HCT116 (cell line): ENCODE measurements at regions not wholly inside any gene's neighbourhood (a gene's known extent, or its start where the extent isn't known, plus 50 kb on each side); places are given as distances from the start of the nearest gene placed in this dataset.
A peak's percentile ranks its signal among the peaks of the same experiment; 100 is the strongest.
"Not testable (repeated sequence)": the region's sequence is repeated elsewhere in the genome, so short reads cannot be mapped to it uniquely, and the experiment has no call there.

Source experiments
- ATAC-seq: fragments of 200-7000 bp; cut with Tn5 transposase; 2 replicates; pipeline ENCODE4 v1.9.1; 2020; ENCODE audit warnings: mild to moderate bottlenecking, moderate library complexity
- BruUV-seq: library from RNA; stranded (reverse); fragments of 400-500 nt; replicated peaks from 2 replicates; lab custom pipeline; 2021; lab: Mats Ljungman, UMichigan
- CTCF ChIA-PET: fragments of 300-600 bp; sonication (Branson Sonifier 250); formaldehyde crosslinking; loops from one replicate; lab custom pipeline; 2021; ENCODE audit warnings: antibody characterized with exemption; lab: Charles Lee
- POLR2A ChIA-PET: fragments of 300-600, 350-600 bp; sonication (Branson Sonifier 250); formaldehyde crosslinking; loops from one replicate; lab custom pipeline; 2021; ENCODE audit warnings: antibody characterized with exemption; lab: Charles Lee
- RAD21 ChIA-PET, 2 experiments: fragments of 300-600 bp; sonication (Branson Sonifier 250); formaldehyde crosslinking; loops; one replicate each; lab custom pipeline; 2023; ENCODE audit warnings: low total read pairs in 2 of 2; ENCODE audit not compliant: uncharacterized antibody in 2 of 2, unreplicated experiment in 2 of 2, low non-redundant PET in 1 of 2; lab: Charles Lee
- DNase-seq: peaks from one replicate; pipeline ENCODE4 v3.0.0-alpha.2; 2010; ENCODE audit warnings: low read depth, low spot score
- H2AFZ ChIP-seq: fragments of 200-600 bp; shearing (Covaris generic), sonication (generic); 2 replicates; pipeline ENCODE4 v1.6.1; 2017; ENCODE audit warnings: low read depth, mixed run types, mixed read lengths, antibody characterized with exemption, low read length; ENCODE audit not compliant: poor library complexity, severe bottlenecking
- H3K27ac ChIP-seq: 2 replicates; pipeline ENCODE4 v1.5.1; 2012; ENCODE audit warnings: low read depth, low read length
- H3K27me3 ChIP-seq: fragments of 200-600 bp; sonication (generic); 2 replicates; pipeline ENCODE4 v1.6.1; 2016; ENCODE audit warnings: mixed run types, low read length, mixed read lengths; ENCODE audit not compliant: insufficient read depth
- H3K36me3 ChIP-seq, 2 experiments: fragments of 200-500 bp in 1 of 2; fragments of 200-600 bp in 1 of 2; sonication (Bioruptor generic) in 1 of 2; sonication (generic) in 1 of 2; 2 replicates each; pipeline versions ENCODE4 v1.5.1 to v1.6.1; 2014 to 2016; ENCODE audit warnings: low read length in 2 of 2, inconsistent platforms in 1 of 2, mixed read lengths in 1 of 2, mixed run types in 1 of 2; ENCODE audit not compliant: insufficient read depth in 2 of 2, control insufficient read depth in 1 of 2
- H3K4me1 ChIP-seq, 2 experiments: fragments of 200-600 bp in 1 of 2; sonication (generic) in 1 of 2; 2 replicates each; pipeline versions ENCODE4 v1.5.1 to v1.6.1; 2012 to 2017; ENCODE audit warnings: low read length in 2 of 2, inconsistent platforms in 1 of 2, mild to moderate bottlenecking in 1 of 2, mixed read lengths in 1 of 2, mixed run types in 1 of 2, moderate library complexity in 1 of 2; ENCODE audit not compliant: insufficient read depth in 2 of 2, control insufficient read depth in 1 of 2
- H3K4me2 ChIP-seq: fragments of 200-600 bp; sonication (generic); 2 replicates; pipeline ENCODE4 v1.6.1; 2017; ENCODE audit warnings: mixed run types, low read length, mixed read lengths
- H3K4me3 ChIP-seq, 2 experiments: fragments of 200-600 bp in 1 of 2; sonication (generic) in 1 of 2; replicated peaks in 1 of 2; 2 replicates each; pipeline ENCODE4 v1.5.1; 2011 to 2016; ENCODE audit warnings: low read length in 2 of 2, control low read depth in 1 of 2, low read depth in 1 of 2, mild to moderate bottlenecking in 1 of 2, mixed read lengths in 1 of 2, mixed run types in 1 of 2
- H3K79me2 ChIP-seq: fragments of 200-600 bp; sonication (generic); 2 replicates; pipeline ENCODE4 v1.6.1; 2017; ENCODE audit warnings: mild to moderate bottlenecking, mixed run types, low read length, moderate library complexity, mixed read lengths; ENCODE audit not compliant: insufficient read depth
- H3K9ac ChIP-seq: fragments of 200-600 bp; sonication (generic); 2 replicates; pipeline ENCODE4 v1.6.1; 2016; ENCODE audit warnings: low read length, mixed read lengths
- H3K9me2 ChIP-seq: fragments of 200-600 bp; sonication (generic), shearing (Covaris generic); 2 replicates; pipeline ENCODE4 v1.6.1; 2017; ENCODE audit warnings: mixed run types, mild to moderate bottlenecking, moderate library complexity; ENCODE audit not compliant: insufficient read depth
- H3K9me3 ChIP-seq, 2 experiments: fragments of 200-500 bp in 1 of 2; fragments of 200-600 bp in 1 of 2; sonication (Bioruptor generic) in 1 of 2; sonication (generic) in 1 of 2; 2 replicates each; pipeline ENCODE4 v1.6.1; 2014 to 2017; ENCODE audit warnings: low read length in 2 of 2, mixed read lengths in 2 of 2, inconsistent platforms in 1 of 2, low read depth in 1 of 2, mild to moderate bottlenecking in 1 of 2, mixed run types in 1 of 2, moderate library complexity in 1 of 2; ENCODE audit not compliant: control insufficient read depth in 1 of 2, insufficient read depth in 1 of 2
- H4K20me1 ChIP-seq: fragments of 200-600 bp; sonication (generic), shearing (Covaris generic); 2 replicates; pipeline ENCODE4 v1.6.1; 2017; ENCODE audit warnings: mixed run types, mild to moderate bottlenecking, moderate library complexity; ENCODE audit not compliant: insufficient read depth
- intact Hi-C: fragments of 100-400 bp; cut with micrococcal nuclease; formaldehyde crosslinking; loops from 2 replicates; pipeline ENCODE4 v1.10.0; 2022
- TF ChIP-seq, protein P1 (sequence below), 3 experiments: fragments of 200-600 bp in 1 of 3; sonication (generic) in 1 of 3; IDR thresholded peaks in 2 of 3; conservative IDR thresholded peaks in 1 of 3; 2 replicates each; pipeline ENCODE4 v1.5.1; 2012 to 2017; ENCODE audit warnings: low read depth in 2 of 3, low read length in 2 of 3, antibody characterized with exemption in 1 of 3, borderline replicate concordance in 1 of 3, control low read depth in 1 of 3, mild to moderate bottlenecking in 1 of 3, mixed read lengths in 1 of 3, mixed run types in 1 of 3, moderate library complexity in 1 of 3; ENCODE audit not compliant: insufficient read depth in 1 of 3

DNA sequence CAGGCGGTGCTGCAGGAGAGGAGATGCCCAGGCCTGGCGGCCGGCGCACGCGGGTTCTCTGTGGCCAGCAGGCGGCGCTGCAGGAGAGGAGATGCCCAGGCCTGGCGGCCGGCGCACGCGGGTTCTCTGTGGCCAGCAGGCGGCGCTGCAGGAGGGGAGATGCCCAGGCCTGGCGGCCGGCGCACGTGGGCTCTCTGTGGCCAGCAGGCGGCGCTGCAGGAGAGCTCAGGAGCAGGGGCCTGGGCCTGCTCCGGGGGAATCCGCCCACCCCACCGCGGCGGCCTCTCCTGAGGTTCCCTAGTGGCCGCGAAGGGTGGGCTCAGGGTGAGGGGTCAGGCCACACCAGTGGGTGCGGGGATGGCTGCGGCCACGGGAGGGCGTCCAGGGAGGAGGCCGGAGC, 75.9 kb downstream of the OR4F16 start:
- H3K9ac ChIP-seq, H3K9me2 ChIP-seq, intact Hi-C loops, H3K9me3 ChIP-seq, H3K36me3 ChIP-seq, RAD21 ChIA-PET, H3K27me3 ChIP-seq, CTCF ChIA-PET, ATAC-seq, H3K4me2 ChIP-seq, H3K4me3 ChIP-seq, DNase-seq, BruUV-seq, H3K4me1 ChIP-seq, H2AFZ ChIP-seq, H3K79me2 ChIP-seq, H4K20me1 ChIP-seq, POLR2A ChIA-PET, H3K27ac ChIP-seq: not testable (repeated sequence)
- TF ChIP-seq, protein P1, sequence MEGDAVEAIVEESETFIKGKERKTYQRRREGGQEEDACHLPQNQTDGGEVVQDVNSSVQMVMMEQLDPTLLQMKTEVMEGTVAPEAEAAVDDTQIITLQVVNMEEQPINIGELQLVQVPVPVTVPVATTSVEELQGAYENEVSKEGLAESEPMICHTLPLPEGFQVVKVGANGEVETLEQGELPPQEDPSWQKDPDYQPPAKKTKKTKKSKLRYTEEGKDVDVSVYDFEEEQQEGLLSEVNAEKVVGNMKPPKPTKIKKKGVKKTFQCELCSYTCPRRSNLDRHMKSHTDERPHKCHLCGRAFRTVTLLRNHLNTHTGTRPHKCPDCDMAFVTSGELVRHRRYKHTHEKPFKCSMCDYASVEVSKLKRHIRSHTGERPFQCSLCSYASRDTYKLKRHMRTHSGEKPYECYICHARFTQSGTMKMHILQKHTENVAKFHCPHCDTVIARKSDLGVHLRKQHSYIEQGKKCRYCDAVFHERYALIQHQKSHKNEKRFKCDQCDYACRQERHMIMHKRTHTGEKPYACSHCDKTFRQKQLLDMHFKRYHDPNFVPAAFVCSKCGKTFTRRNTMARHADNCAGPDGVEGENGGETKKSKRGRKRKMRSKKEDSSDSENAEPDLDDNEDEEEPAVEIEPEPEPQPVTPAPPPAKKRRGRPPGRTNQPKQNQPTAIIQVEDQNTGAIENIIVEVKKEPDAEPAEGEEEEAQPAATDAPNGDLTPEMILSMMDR (IDR thresholded peaks at IDR 0.05 in 2 of 3, conservative IDR thresholded peaks at IDR 0.05 in 1 of 3; ENCODE audit: borderline replicate concordance in 1 of 3, insufficient read depth in 1 of 3, low read depth in 2 of 3, low read length in 2 of 3): peak in 1 of 3 experiments; percentile 17; a peak in 1 of 6 replicates

DNA sequence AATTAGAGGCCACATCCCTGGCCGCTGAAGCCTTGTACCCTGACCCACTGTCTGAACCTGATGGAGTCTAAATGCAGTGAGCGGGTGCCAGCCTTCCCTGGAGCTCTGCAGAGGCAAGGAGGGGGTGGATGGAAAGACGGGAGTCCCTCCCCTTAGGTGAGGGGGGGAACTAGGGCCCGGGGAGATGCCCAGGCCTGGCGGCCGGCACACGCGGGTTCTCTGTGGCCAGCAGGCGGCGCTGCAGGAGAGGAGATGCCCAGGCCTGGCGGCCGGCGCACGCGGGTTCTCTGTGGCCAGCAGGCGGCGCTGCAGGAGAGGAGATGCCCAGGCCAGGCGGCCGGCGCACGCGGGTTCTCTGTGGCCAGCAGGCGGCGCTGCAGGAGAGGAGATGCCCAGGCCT, 77.3 kb downstream of the OR4F16 start:
- H4K20me1 ChIP-seq, BruUV-seq, H3K36me3 ChIP-seq, CTCF ChIA-PET, RAD21 ChIA-PET, H3K27me3 ChIP-seq, H3K9me3 ChIP-seq, POLR2A ChIA-PET, H3K9me2 ChIP-seq, H3K4me2 ChIP-seq, H3K4me1 ChIP-seq, H3K4me3 ChIP-seq, intact Hi-C loops, DNase-seq, H3K27ac ChIP-seq, ATAC-seq, H3K9ac ChIP-seq, H2AFZ ChIP-seq, H3K79me2 ChIP-seq: not testable (repeated sequence)

DNA sequence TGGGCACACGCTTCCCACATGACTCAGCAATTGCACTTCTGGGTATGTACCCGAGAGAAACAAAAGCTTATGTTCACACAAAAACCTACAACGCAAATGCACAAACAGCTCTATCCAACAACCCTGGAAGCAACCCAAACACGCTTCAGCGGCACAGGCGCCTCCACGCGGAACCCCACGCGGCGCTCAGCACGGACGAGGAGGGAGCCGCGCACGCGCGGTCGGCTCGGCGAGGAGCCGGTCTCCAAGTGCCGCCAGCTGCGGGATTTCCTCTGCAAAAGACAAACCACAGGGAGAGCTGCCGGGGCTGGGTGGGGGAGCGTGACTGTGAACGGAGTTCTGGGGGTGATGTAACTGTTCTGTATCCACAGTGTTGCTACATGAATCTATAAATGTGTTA, 81.2 kb downstream of the OR4F16 start:
- RAD21 ChIA-PET: not testable (repeated sequence)

DNA sequence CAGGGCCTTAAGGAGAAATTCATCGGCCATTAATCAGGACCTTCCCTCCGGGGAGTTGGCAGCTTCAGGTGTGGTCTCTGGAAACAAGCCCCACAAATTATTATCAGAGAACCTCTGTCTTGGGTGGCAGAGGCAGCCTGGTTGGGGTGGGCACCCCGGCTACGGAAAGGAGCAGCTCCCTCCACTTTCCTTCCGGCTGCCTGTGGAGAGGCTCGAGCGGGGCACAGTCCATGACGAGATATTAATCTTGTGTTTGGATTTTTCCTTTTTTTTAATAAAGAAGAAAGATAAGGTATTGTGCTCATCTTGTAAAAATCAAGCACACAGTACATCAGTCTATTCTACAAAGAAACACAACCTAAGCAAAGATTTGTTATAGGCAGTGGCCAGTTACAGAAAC, 98.2 kb downstream of the OR4F16 start:
- H2AFZ ChIP-seq, POLR2A ChIA-PET, H3K27me3 ChIP-seq, H3K36me3 ChIP-seq, H4K20me1 ChIP-seq, H3K9me3 ChIP-seq, BruUV-seq, CTCF ChIA-PET, DNase-seq, RAD21 ChIA-PET, intact Hi-C loops, H3K27ac ChIP-seq, H3K9me2 ChIP-seq, ATAC-seq, H3K4me2 ChIP-seq, H3K9ac ChIP-seq, H3K4me1 ChIP-seq, H3K79me2 ChIP-seq, H3K4me3 ChIP-seq: not testable (repeated sequence)

More for the DNA sequence above, 81.2 kb downstream of the OR4F16 start:
- H3K4me1 ChIP-seq, POLR2A ChIA-PET, H3K9me3 ChIP-seq, H3K4me2 ChIP-seq, H3K27me3 ChIP-seq, H3K27ac ChIP-seq, DNase-seq, H3K79me2 ChIP-seq, BruUV-seq, CTCF ChIA-PET, H3K9ac ChIP-seq, H4K20me1 ChIP-seq, H3K36me3 ChIP-seq, intact Hi-C loops, H3K4me3 ChIP-seq, H3K9me2 ChIP-seq, ATAC-seq, H2AFZ ChIP-seq: not testable (repeated sequence)
